ENCODE measurements at regions not wholly inside any gene's neighbourhood (a gene's known extent, or its start where the extent isn't known, plus 50 kb on each side); places are given as distances from the start of the nearest gene placed in this dataset.
"Not testable (repeated sequence)": the region's sequence is repeated elsewhere in the genome, so short reads cannot be mapped to it uniquely, and the experiment has no call there.

DNA sequence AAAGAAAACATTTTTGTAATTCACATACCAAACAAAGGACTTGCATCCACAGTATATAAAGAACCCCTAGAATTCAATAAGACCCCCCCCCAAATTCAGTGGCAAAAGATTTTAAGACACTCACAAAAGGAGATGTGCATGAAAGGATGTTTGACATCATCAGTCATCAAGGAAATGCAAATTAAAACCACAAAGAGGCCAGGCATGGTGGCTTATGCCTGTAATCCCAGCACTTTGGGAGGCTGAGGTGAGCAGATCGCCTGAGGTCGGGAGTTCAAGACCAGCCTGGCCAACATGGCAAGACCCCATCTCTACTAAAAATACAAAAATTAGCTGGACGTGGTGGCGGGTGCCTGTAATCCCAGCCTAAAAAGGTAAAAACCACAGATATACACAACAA, 61.3 kb downstream of the AIPL1 start:
- DNase-seq (ENCODE audit: low read depth), result not testable (repeated sequence)

DNA sequence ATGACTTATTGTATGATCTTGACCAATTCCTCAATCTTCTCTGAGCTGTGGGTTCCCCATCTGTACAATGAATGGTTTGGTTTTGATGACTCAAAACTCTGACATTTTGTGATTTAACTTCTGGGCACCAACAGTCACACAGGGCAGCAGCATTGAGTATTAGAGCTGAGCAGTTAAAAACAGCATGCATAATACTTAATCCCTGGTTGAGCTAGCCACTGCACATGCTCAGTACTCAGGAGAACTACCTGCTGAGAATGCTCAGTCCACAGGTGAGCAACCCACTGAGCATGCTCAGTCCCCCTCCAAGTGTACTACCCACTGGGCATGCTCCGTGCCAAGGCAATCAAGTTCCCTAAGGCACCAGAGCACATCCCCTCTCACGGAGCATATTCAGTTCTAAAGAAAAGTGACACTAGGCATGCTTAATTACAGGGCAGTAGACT, 68.7 kb downstream of the AIPL1 start:
- DNase-seq (ENCODE audit: low read depth), result peak; percentile 5

DNA sequence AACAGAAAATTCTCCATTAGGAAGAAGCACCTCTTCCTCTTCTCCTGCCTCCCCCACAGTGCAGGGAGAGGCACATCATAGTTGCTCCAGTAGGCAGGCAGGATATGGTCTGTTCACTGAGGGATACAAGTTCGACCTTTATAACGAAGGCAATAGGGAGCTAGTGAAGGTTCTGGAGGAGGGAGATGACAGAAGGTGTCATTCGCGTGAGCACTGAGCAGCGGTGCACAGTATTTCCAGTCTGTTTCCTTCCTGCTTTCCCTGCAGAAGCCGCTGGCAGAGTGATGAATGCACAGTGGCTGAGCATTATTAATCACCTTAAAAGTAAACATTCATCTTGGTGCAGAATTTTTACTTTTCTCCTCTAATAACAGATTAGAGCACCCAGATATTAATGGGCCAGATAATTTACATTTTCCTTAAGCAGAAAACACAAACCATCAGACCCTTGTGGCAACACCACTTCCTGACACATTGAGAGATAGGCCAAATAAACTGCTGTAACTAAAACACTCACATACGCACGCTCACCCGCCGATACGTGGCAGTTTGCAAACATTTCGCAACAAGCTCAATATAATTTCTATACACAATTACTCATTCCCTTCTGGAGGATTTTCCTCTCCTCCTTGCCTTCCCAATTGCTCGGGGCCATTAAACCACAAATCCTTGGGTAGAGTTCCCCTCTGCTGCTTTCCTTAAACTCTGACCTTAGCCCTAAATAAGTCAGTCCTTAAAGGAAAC, 69.5 kb downstream of the AIPL1 start:
- DNase-seq (ENCODE audit: low read depth), result peak; percentile 9

DNA sequence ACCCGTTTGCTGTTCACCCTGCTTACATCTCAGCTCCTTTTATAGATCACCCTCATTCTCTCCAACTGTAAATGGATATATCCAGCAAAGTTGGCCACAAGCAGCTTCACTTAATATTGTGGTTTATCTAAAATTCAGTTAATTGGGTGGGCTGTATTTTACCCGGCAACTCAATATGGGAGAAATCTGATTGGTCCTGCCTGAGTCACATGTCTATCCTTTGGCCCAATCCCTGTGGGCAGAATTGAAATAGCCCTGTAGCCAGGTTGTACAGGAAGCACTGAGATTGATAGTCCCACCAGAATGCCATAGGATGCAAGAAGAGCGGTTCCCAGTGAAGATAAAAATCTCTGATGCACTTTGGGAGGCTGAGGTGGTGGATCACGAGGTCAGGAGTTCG, 73.2 kb downstream of the AIPL1 start:
- DNase-seq (ENCODE audit: low read depth), result no peak

DNA sequence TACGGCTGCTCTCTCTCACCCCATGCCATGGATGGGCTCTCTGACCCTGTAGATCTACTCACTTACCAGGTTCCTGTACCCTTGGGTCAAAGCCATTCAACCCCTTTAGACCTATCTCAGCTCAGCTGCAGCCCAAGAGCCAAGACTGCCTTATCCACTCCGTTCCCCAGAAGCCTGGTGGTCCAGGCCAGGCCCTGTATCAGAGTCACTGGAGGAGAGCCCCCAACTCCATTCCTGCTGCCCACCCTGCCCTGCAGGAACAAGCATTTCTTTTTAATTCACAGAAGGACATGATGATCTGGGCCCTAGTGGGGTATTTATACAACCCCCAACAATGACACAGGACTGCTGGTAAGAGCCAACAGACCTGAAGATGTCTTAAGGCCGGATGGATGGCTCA, 76.8 kb downstream of the AIPL1 start:
- DNase-seq (ENCODE audit: low read depth), result no peak

DNA sequence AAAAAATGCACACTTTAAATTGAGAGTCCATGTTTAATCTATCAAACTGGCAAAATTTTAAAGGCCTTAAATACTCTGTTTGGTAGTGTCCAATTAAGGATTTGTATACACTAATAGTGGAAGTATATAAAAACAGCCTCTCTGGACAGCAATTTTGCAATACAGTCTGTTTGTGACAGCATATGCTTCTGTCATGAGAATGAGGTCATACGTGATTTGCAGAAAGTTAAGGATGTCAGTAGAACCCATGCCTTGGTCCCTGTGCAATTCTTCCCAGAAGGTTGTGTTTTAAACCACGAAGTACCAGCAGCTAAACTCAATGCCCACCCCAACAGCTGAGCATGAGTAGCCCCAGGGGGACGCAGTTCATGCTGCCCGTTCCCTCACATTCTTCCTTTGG, 78.4 kb downstream of the AIPL1 start:
- DNase-seq (ENCODE audit: low read depth), result no peak

DNA sequence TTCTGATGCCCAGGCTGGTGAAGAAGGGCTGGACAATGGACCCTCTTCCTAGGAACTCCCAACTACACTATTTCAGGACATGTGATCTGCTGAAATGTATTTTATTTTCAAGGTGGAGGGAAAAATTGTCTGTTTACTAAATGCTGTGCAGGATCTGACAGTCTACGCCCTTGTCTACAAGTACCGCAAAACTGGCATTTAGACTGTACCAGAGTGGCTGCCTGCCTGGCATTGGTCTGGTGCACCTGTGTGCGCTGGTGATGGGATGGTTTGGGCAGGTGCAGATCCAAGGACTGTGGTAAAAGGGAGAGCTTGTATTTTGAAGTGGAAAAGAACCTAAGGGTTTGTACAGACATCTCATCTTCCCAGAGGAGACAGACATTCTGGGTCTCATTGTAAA, 79.7 kb downstream of the AIPL1 start:
- no peak for DNase-seq (ENCODE audit: low read depth)

DNA sequence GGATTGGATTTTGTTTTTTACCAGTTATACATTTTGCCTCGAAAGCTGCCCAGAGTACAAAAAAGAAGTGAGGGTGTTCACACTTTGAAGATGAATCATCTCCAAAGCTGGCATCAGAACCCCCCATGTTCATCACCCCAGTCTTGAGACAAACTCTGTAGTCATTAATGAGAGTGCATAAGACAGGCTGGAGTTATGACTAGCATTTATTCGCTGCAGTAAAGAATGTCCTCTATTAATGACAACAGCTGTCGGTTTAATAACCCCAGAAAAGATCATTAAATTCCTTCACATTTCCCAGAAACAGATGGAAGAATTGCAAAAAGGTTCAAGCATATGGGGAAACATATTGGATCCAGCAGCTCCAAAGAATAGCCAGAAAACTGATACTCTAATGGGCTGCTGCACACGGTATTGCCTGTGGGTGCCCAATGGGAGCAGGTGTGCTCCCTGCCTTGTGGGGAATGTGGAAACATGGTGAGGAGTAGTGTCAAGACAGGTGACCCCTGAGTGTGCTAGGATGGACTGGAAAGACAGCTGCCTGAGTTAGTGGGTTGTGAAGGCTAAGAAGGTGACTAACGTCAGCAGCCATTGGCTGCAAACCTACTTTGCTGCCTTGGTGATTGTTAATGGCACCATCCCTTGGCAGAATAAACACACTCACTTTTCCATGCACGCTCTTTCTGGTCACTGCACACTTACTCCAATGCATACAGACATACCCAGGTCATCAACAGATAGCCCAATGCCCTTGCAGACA, 81.9 kb downstream of the AIPL1 start:
- no peak for DNase-seq (ENCODE audit: low read depth)

DNA sequence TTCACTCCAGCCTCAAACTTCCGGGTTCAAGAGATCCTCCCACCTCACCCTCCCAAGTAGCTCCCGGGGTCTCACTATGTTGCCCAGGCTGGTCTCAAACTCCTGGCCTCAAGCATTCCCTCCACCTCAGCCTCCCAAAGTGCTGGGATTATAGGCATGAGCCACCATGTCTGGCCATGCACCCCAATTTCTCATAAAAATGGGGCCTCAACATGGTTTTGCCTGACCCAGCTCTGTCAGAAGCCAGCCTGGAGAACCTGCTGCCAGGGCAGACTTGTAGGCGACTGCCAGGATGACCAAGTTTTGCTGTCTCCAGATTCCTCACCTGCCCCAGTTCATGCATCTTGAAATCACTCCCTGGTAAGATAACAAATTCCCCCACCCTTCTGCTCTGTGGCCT, 82.9 kb downstream of the AIPL1 start:
- DNase-seq (ENCODE audit: low read depth), result no peak

DNA sequence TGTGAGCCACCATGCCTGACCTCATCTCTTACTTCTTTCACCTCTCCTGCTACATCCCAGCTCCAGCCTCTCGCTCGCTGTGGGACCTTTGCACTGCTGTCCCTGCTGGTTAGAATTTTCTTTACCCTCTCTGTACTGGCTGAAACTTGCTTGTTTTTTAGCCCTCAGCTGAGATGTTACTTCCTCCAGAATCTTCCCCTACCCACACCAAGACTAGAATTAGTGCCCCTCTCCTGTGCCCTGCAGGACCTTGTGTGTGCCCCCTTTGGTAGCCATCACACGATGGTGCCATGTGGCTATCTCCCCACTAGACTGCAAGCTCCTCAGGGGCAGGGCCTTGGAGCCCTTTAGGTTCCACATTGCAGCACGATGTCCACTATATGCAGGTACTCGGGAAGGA, 84.1 kb downstream of the AIPL1 start:
- DNase-seq (ENCODE audit: low read depth), result no peak

DNA sequence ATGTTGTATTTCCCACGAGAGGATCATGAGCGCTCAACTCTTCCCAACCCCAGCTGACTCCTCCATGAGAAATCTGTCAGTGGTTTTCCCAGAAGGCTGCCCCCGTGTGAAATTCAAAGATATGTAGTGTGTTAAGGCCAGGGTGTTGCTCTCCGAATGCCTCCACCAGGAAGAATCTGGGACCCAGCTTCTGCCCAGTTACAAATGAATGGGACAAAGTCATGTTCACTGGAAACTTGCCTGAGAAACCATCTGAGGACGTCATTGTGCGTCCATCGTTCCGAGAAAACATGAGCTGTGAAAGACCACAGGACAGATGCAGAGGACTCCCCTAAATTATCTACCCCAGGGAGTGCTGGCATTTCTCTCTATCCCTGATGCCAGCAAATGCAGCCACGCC, 86.0 kb downstream of the AIPL1 start:
- no peak for DNase-seq (ENCODE audit: low read depth)

DNA sequence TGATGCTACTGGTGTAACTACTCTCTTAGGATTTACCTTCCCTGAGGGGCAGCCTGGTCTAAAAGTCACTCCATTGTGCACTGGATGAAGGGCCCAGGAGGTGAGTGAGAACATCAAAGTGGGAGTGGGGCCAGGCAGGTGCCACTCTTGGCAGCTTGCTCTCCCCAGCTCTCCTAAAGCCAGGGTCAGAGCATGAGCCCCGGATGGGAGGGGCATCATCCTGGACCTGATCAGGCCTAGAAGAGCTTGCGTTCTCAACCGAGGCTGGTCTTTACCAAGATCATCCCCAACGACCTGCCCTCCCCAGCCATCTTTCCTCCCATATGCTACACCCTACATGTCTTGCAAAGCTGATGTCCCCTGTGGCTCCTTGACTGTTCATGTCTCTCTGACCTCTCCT, 87.1 kb downstream of the AIPL1 start:
- DNase-seq (ENCODE audit: low read depth), result no peak

DNA sequence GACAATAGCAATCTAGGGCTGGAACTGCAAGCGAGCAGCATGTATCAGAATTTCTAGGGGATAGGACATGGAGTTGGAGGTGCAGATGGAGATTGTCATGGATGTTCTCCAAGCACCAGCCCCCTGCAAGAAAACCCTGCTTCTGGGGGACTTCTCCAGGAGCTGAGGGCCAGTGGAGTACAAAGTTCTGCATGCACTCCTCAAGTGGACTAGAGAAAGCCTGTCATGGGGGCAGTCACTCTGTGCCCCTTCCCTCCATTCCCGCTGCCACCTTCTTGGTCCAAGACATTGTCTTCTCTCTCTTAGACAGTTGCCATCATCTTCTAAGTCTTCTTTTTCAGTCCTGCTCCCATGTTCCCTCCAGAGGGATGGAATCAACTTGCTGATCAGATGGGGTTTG, 87.9 kb downstream of the AIPL1 start:
- DNase-seq (ENCODE audit: low read depth), result no peak

DNA sequence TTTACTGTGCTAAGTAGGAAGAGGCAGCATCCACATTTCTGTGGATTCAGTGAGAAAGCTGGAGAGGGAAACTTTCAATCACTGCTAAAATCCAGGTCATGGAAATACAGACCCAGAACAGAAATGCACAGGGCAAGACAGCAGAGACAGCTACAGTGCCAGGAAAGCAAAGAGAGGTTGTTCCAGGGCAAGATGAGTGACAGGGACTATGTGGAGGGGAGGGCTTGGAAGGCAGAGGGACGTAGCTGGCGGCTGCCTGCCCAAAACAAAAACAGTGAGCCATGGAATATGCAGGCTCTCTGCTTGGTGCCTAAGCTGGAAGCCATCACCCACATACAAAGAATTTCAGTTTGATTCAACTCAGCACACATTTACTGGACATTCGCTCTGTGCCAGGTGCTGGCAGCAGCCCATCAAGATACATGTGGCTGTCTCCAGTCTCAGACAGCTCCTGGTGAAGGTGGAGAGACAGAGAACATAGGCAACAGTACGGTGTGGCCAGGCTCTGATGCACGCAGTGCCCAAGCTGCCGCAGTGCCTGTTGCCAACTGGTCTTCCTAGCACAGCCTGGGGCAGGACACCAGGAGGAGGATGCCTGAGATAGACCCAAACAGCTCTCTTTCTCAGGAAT, 88.7 kb downstream of the AIPL1 start:
- DNase-seq (ENCODE audit: low read depth), result no peak

DNA sequence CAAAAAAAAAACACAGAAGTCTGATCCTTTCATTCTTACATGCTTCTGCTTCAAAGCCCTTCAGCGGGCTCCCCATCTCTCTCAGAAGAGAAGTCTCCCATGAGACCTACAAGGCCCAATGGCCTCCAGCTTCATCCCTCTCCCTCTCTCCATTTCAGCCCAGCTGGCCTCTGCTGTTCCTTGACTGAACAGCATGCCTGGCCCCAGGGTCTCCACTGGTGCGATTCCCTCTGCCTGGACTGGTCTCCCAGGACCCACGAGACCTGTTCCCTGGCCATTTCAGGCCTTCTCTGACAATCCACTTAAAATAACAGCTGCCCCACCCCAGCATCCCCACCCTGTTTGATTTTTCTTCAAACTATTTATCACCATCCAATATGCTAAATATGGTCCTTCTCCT, 91.2 kb downstream of the AIPL1 start:
- DNase-seq (ENCODE audit: low read depth), result no peak

DNA sequence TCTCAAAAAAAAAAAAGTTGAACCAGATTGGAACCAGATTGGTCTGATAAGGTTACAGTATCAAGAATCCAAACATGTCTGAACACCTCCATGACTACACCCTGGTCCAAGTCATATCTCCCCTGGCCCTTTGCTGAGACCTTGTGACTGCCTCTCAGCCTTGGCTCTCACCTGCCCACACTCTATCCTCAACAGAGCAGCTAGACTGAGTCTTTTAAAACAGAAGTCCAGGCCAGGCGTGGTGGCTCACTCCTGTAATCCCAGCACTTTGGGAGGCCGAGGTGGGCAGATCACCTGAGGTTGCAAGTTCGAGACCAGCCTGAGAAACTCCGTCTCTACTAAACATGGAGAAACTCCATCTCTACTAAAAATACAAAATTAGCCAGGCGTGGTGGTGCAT, 91.7 kb downstream of the AIPL1 start:
- no peak for DNase-seq (ENCODE audit: low read depth)

DNA sequence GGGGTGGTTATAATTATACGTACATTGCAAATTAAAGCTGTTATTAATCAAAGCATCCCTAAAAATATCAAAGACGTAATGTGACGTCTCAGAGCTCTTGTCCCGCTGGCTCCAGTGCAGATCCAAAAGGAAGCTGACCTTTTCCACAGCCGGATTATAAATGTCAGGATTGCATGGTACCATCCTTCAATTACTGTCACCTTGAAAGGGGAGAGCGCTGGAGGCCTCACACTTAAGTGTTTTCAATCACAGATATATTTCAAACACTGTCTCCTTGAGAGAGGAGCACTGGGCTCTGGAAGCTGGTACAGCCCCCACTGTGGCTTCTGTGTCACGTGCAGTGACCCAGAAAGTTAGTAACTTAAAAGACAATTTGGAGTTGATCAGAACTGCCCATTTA, 94.2 kb downstream of the AIPL1 start:
- no peak for DNase-seq (ENCODE audit: low read depth)

DNA sequence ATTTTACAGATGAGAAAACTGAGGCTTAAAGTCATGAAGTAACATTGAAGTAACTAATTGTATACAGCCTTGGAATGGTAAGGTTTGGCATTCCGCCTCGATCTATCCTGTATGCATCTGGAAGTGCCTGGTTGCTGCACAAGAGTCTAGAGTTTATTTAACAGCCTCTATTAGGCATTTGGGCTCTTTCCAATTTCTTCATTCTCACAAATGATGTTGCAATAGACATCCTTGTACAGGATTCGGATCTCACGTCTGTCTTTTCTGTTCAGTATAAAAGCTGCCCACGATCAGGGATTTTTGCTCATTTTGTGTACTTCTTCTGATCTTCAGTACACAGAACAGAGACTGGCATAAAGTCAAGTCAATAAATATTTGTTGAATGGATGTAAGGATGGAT, 100.5 kb downstream of the AIPL1 start:
- no peak for DNase-seq (ENCODE audit: low read depth)

DNA sequence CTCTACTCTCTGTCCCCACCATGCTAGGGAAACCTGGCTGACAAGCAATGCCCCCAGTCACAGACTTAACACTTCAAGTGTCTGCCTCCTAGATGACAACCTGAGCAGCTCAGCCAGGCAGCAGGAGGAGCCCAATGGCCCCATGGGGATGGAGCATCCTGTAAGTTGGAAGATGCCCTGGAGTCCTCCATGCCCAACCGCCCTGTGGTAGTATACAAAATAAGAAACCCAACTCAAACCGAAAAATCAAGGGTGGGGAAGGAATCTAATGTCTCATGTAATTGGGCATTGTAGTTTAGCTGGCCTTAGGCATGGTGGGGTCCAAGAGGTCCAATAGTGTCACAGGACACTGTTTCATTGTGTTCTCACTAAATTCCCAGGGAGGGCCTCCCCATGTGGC, 104.0 kb downstream of the AIPL1 start:
- DNase-seq (ENCODE audit: low read depth), result no peak

DNA sequence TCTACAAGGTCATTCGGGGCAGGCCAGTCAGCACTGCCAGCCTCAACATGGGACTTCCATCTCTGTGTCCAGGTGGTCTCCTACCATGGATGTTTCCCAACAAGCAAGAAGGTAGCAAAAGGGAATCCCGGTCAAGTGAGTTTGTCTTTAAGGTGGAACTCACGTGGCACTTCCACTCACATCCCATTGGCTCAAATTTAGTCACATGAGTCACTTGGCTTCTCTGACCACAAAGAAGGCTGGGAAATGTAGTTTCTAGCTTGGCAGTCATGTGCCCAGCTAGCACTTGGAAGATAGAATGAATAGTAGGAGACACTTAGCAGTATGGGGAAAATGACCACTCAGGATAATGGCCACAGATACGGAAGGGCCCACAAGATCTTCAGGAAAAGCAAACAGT, 106.6 kb downstream of the AIPL1 start:
- DNase-seq (ENCODE audit: low read depth), result no peak

DNA sequence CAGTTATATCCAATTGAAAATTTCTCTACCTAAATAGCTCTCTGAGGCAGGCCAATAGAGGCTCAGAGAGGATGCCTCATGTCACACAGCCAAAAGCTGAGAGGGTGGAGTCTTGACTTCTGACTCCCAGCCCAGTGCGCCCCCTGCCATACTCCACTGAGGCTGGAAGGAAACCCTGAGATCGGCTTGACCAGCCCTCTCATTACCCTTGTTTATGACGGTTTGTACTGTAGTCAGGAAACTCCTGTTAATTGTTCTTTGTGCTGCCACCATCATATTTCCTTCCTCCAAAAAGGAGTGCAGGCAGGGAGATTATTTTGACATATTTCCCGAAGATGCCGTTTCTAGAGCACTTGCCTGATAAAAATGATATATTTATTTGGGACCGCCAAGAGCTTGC, 107.9 kb downstream of the AIPL1 start:
- DNase-seq (ENCODE audit: low read depth), result no peak

DNA sequence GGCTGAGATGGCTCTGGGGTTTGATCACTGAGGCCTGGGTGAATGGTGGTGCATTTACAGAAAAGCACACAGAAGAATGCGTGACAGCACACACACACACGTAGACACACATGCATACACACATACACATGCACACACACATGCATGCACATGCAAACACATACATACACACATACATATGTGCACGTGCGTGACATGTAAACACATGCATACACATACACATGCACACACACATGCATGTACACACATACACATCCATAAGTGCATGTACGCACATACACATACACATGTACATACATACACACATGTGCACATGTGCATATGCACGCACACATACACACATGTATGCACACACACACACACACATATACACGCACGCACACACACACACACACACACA, 108.4 kb downstream of the AIPL1 start:
- no peak for DNase-seq (ENCODE audit: low read depth)

DNA sequence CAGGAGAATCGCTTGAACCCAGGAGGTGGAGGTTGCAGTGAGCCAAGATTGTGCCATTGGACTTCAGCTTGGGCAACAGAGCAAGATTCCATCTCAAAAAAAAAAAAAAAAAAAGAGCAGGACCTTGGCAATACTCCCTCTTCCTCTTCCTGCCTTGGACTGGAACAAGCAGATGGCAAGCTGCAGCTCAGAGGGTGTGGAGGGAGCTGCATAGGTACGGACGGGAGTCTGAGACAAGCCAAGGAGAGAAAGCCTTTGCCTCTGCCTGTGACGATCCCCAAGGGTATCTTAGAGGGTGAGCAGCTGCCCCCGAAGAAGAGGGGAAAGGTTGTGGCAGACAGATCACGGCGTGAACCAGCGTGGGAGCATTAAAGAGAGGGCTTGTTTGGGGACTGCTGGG, 109.2 kb downstream of the AIPL1 start:
- DNase-seq (ENCODE audit: low read depth), result no peak
